ENCODE measurements at regions not wholly inside any gene's neighbourhood (a gene's known extent, or its start where the extent isn't known, plus 50 kb on each side); places are given as distances from the start of the nearest gene placed in this dataset.

DNA sequence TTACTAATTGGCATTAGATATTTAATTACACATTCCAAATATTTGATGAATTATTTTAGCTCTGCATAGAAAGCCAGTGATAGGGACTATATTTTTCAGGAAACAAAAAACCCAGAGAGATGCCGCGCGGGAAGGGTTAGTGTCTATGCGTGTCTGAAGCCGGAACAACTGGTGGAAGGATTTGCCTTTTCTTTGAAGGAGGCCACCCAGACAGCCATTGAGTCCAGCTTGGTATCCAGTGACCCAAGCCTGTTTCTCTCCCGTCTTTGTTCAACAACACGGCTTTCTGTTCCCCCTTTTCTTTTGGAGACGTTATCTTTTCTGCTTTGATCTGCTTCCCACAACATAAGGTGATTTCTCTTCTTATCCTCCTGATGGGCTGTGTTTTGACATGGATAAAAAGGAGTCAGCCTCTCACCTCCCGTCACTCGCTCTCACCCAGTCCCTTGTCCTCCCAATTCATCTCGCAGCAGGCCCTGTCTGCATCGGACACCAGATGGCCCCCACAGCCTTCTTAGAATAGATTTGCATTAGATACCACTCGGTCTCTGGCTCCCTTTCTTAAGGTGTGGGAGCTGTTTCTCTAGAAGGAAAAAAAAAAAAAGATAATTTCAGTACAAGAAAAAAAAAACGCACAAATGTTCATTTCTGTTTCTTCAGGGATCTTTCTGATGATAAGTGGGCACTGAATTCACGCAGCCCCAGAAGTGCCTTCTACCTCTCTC, 361.8 kb downstream of the ZNF536 start:
- no peak for TF ChIP-seq EZH2 (IDR thresholded peaks at IDR 0.05; ENCODE audit: borderline replicate concordance, low read length)
- TF ChIP-seq, protein P1, sequence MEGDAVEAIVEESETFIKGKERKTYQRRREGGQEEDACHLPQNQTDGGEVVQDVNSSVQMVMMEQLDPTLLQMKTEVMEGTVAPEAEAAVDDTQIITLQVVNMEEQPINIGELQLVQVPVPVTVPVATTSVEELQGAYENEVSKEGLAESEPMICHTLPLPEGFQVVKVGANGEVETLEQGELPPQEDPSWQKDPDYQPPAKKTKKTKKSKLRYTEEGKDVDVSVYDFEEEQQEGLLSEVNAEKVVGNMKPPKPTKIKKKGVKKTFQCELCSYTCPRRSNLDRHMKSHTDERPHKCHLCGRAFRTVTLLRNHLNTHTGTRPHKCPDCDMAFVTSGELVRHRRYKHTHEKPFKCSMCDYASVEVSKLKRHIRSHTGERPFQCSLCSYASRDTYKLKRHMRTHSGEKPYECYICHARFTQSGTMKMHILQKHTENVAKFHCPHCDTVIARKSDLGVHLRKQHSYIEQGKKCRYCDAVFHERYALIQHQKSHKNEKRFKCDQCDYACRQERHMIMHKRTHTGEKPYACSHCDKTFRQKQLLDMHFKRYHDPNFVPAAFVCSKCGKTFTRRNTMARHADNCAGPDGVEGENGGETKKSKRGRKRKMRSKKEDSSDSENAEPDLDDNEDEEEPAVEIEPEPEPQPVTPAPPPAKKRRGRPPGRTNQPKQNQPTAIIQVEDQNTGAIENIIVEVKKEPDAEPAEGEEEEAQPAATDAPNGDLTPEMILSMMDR (conservative IDR thresholded peaks at IDR 0.05 in 1 of 2, IDR thresholded peaks at IDR 0.05 in 1 of 2; ENCODE audit: extremely low read depth in 1 of 2, insufficient read depth in 1 of 2, low read depth in 1 of 2, low read length in 2 of 2): no peak

Data from mammary epithelial cell (primary cell).